ENCODE measurements at regions not wholly inside any gene's neighbourhood (a gene's known extent, or its start where the extent isn't known, plus 50 kb on each side); places are given as distances from the start of the nearest gene placed in this dataset.

DNA sequence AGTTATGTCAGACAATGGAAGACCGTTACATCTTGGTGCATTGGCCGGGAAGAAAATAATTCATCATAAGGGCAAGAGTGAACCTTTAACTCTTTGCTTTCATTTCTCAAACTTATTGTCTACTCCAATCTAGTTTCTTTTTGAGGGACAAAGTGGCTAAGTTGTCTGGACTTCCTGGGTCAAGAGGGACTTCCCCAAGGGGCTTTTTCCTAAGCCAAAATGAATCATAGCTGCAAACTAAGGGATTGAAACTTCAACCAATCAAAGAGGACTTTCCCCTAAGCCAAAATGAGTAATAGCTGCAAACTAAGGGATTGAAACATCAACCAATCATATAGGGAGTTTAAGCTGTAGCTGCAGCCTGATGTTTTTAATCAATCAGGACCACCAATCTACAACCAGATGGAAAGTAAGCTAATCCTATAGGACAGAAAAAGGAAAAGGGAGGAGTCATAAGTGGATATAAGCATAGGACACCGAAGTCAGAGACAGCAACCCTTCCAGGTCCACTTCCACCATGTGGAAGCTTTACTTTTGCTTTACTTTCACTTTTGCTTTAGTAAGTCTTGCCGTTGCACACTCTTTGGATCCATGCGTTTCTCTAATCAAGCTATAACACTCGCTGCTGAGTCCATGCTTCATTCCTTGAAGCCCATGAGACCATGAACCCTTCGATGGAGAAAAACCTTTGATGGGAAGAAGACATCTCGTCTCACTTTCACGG is 72.7 kb upstream of the UTY start:
- ATAC-seq (no peak), FAIRE-seq (no peak), DNase-seq (ENCODE audit: low spot score) (no peak)
- CTCF ChIA-PET (ENCODE audit: low intra/inter-chr PET ratio, low total read pairs): no interaction called here
- no peak for TF ChIP-seq DMAP1 (CRISPR knock-in tag; IDR thresholded peaks at IDR 0.05)
- TF ChIP-seq, protein P1, sequence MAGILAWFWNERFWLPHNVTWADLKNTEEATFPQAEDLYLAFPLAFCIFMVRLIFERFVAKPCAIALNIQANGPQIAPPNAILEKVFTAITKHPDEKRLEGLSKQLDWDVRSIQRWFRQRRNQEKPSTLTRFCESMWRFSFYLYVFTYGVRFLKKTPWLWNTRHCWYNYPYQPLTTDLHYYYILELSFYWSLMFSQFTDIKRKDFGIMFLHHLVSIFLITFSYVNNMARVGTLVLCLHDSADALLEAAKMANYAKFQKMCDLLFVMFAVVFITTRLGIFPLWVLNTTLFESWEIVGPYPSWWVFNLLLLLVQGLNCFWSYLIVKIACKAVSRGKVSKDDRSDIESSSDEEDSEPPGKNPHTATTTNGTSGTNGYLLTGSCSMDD (CRISPR knock-in tag; IDR thresholded peaks at IDR 0.05): no peak
- no peak for TF ChIP-seq ZNF768 (CRISPR knock-in tag; IDR thresholded peaks at IDR 0.05)
- no peak for TF ChIP-seq ZNF296 (CRISPR knock-in tag; conservative IDR thresholded peaks at IDR 0.05)
- no peak for TF ChIP-seq BRD4 (CRISPR knock-in tag; IDR thresholded peaks at IDR 0.05)
- no peak for TF ChIP-seq ZNF577 (CRISPR knock-in tag; IDR thresholded peaks at IDR 0.05; ENCODE audit: borderline replicate concordance, low read depth)
- TF ChIP-seq, protein P2, sequence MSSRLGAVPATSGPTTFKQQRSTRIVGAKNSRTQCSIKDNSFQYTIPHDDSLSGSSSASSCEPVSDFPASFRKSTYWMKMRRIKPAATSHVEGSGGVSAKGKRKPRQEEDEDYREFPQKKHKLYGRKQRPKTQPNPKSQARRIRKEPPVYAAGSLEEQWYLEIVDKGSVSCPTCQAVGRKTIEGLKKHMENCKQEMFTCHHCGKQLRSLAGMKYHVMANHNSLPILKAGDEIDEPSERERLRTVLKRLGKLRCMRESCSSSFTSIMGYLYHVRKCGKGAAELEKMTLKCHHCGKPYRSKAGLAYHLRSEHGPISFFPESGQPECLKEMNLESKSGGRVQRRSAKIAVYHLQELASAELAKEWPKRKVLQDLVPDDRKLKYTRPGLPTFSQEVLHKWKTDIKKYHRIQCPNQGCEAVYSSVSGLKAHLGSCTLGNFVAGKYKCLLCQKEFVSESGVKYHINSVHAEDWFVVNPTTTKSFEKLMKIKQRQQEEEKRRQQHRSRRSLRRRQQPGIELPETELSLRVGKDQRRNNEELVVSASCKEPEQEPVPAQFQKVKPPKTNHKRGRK (CRISPR knock-in tag; IDR thresholded peaks at IDR 0.05): no peak
- no peak for TF ChIP-seq DNMT1 (CRISPR knock-in tag; IDR thresholded peaks at IDR 0.05)
- no peak for TF ChIP-seq MED13 (CRISPR knock-in tag; IDR thresholded peaks at IDR 0.05)
- no peak for TF ChIP-seq HNF4A (CRISPR knock-in tag; IDR thresholded peaks at IDR 0.05)
- TF ChIP-seq YY1 (IDR thresholded peaks at IDR 0.05; ENCODE audit: insufficient read depth, insufficient replicate concordance, low read depth, low read length): no peak
- no peak for TF ChIP-seq ARID2 (CRISPR knock-in tag; IDR thresholded peaks at IDR 0.05; ENCODE audit: borderline replicate concordance)
- peak overlapping the region; percentile 32; the same call in 1 of the 2 replicates for H3K4me2 ChIP-seq (ENCODE audit: low read depth, low read length)
- H3K9ac ChIP-seq (ENCODE audit: insufficient read depth, low read depth, low read length): no peak overlapping the region
- H3K79me2 ChIP-seq (ENCODE audit: insufficient read depth, low read length): no peaks in the 10 kb centered on the region
- WGBS (ENCODE audit: low lambda C conversion rate): 14% methylated on average over 7 of the region's 9 CpGs
- no peaks in the 10 kb centered on the region for H3K36me3 ChIP-seq (replicated peaks in 1 of 2; ENCODE audit: control insufficient read depth in 1 of 2, insufficient read depth in 2 of 2, low read length in 2 of 2)
- no peaks in the 10 kb centered on the region for H3K27me3 ChIP-seq (ENCODE audit: control insufficient read depth in 1 of 2, insufficient read depth in 2 of 2, low read length in 2 of 2)
- in situ Hi-C loops (cut with HindIII; ENCODE audit: extremely low pct_ligation_motif_present, low pct_unique_long_range_greater_than_20kb): no loop called here
- peaks cover 4% of the 10 kb centered on the region for H3K9me3 ChIP-seq (ENCODE audit: low read length)
- BruUV-seq (replicated peaks): no TSS peak
- no peak overlapping the region for H3K4me3 ChIP-seq (replicated peaks in 1 of 3; ENCODE audit: insufficient read depth in 1 of 3, low read depth in 2 of 3, low read length in 3 of 3)
- H3K4me1 ChIP-seq (ENCODE audit: insufficient read depth, low read length): no peaks in the 10 kb centered on the region
- H2AFZ ChIP-seq (ENCODE audit: low read length): peak overlapping the region; percentile 42
- no peak overlapping the region for H3K27ac ChIP-seq (ENCODE audit: extremely low read length, insufficient read depth, low read length)
- H4K20me1 ChIP-seq (ENCODE audit: insufficient read depth, low read length): no peaks in the 10 kb centered on the region
- POLR2A ChIA-PET: no interaction called here
- intact Hi-C loops (cut with micrococcal nuclease; ENCODE audit: unreplicated experiment): no loop called here

Measured in HepG2 (cell line).